Caki2 (cell line): ENCODE measurements at regions not wholly inside any gene's neighbourhood (a gene's known extent, or its start where the extent isn't known, plus 50 kb on each side); places are given as distances from the start of the nearest gene placed in this dataset.
A peak's percentile ranks its signal among the peaks of the same experiment; 100 is the strongest.

Experiments used
- DNase-seq: peaks from one replicate; pipeline ENCODE4 v3.0.0-alpha.2; 2015; ENCODE audit warnings: low read depth
- in situ Hi-C: cut with HindIII; loops from 2 replicates; pipeline ENCODE4 v1.10.0; 2016; ENCODE audit warnings: low sequenced_read_pairs, low pct_unique_long_range_greater_than_20kb, mixed read lengths

DNA sequence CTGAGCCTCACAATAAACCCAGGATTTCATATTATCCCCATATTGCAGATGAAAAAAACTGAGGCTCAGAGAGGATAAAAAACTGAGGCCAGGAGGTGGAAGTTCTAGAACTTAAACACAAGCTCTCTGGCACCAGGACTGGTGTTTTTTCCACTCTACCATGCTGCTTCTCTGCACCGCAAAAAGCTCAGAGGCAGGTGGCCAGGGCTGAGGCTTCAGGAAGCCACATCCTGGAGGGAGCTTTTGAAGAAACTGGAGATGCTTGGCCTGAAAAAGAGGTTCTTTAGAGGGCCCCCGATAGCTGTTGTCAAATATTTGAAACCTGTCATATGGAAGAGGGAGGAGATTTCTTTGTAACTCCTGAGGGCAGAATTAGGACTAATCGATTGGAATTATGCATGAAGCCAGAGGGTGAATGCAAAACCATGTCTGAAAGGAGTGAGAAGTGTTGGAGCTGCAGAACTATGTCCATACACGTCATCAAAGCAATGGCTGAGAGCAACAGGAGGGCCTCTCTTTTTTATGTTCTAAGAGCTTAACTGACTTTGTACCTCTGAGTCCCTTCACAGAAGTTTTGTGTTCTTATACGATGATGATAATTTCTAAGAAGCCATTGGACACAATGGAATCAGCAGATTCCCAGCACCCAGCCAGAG lies 448.6 kb downstream of the FUT8 start:
- no peak for DNase-seq
- in situ Hi-C loops: no loop called here

GRCh38 chr14:65864549-65864948 lies 452.0 kb downstream of the FUT8 start:
- no peak for DNase-seq

DNA sequence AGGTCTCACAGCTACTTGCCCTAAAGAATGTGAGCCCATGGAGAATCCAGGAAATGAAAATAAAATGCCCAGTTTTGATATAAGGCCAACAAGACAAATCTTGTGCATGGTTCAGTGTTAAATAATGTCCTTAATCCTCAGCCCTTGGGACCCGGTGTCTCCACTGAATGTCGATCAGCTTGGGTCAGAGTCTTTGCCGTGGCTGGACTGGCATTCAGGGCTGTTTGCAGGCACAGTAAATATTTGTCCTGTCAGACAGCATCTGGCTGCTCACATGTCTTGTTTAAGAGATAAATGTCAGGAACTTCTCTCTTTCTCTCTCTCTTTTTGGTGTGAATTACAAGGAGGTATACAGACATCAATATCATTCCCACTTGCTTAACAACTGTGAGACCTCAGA lies 452.5 kb downstream of the FUT8 start:
- no peak for DNase-seq

More at GRCh38 chr14:65864549-65864948, 452.0 kb downstream of the FUT8 start:
- in situ Hi-C loops: no loop called here

DNA sequence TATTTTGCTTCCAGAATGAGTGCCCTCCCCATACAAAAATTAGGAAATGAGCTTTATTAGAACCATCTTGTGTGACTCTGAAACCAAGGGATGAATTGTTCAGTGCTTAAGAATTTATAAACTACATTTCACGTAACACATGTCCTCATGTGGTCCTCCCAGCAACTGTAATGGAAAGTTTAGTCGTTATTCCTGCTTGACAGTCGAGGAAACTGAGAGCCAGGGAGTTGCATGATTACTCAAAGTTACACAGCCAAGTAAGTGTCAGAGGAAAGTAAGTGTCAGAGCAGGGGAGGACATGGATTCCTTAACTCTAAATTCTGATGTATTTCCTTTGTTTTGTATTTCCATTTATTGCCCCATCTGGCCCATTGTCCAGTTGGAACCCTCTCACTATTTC lies 453.9 kb downstream of the FUT8 start:
- in situ Hi-C loops: no loop called here
- DNase-seq: no peak

More for the DNA sequence above, 452.5 kb downstream of the FUT8 start:
- in situ Hi-C loops: no loop called here

DNA sequence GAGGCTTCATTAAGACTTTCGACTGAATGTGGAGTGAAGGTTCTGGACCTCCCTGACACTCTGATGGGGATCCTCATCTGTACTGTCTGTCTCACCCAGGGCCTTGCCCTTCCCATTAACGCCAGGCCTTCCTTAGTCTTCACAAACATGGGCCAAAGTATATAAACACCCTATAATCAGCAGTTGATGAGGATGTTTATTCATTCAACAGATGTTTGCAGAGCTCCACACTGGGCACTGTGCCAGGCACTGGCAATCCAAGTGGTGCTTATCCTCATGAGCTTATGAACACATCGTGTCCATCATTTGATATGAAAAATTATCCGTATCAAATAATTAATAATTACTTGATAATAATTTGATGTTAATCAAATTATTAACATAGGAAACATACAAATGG lies 454.4 kb downstream of the FUT8 start:
- no peak for DNase-seq
- in situ Hi-C loops: no loop called here

DNA sequence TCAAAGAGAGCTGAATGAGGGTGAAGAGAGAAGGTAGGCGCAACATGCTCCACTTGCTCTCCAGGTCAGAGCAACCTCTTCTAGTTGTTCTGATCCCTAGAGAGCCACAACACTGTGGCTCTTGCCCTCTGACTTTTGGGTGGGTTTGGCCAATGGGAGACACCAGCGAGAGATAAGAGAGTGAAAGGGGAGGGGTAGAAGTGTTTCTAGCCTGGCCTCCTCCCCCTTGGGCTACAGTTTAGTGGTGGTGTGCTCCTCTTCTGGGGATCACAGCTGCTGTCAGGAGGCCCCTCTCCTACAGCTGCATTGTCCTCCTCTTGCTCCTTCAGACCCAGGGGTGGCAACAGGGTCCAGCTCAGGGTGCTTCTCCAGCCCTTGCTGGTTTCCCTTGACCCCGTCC lies 454.8 kb downstream of the FUT8 start:
- no peak for DNase-seq
- in situ Hi-C loops: no loop called here

DNA sequence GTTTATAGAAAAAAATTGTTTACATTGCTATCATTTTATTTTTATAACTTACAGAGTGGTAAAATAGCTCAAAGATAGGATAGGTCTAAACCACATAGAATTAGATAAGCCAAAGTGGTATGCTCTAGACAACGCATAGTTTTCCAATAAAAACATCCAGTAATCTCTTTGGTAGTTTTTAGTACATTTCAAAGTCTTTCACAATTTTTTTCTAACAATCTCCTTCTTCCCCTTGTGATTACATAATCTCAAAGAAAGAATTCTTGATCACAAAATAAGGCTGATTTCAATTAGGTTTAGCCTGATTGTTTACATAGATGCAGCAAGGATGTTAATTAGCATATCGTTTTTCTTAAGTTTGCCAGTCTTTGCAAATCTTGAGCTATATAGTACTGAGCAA lies 460.0 kb downstream of the FUT8 start:
- in situ Hi-C loops: no loop called here
- no peak for DNase-seq

DNA sequence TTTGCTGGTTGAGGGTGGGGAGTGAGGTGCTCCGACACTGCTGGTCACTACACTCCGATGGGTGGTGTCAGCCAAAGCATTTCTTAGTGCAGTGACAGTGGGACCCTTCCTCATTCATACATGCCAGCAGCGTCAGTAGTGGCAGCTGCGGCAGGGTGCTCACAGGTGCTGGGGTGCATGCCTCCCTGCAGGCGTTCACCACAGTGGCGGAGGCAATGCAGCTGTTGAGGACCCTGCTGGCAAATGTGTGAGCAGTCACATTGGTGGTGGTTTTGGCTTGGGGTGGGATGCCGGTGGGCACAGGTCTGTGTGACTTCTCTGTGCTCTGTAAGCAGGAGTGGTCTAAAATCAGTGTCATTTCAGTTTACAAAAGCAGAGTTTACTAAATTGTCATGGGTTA lies 464.6 kb downstream of the FUT8 start:
- DNase-seq: no peak
- in situ Hi-C loops: no loop called here

DNA sequence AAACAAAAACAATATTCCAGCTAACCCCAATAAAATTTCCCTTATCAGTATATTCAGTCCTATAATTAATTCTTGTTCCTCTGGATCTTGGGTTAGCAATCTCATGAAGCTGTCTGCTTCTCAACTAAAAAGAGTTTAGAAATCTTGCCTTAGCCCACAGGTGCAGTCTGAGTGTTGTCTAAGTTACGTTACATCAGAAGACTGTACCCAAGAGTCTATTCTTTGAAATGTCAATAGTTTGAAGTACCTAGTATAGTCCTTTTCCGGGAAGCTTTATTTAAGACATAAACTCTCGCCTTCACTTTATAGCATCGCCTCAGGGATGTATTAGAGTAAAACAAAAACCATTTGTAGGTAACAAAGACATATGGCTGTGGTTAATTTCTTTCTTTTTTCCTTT lies 465.1 kb downstream of the FUT8 start:
- DNase-seq: no peak
- in situ Hi-C loops: no loop called here

GRCh38 chr14:65878586-65878985 lies 466.1 kb downstream of the FUT8 start:
- DNase-seq: no peak
- in situ Hi-C loops: no loop called here

GRCh38 chr14:65879248-65880009 lies 466.9 kb downstream of the FUT8 start:
- in situ Hi-C loops: no loop called here
- DNase-seq: peak; percentile 72

DNA sequence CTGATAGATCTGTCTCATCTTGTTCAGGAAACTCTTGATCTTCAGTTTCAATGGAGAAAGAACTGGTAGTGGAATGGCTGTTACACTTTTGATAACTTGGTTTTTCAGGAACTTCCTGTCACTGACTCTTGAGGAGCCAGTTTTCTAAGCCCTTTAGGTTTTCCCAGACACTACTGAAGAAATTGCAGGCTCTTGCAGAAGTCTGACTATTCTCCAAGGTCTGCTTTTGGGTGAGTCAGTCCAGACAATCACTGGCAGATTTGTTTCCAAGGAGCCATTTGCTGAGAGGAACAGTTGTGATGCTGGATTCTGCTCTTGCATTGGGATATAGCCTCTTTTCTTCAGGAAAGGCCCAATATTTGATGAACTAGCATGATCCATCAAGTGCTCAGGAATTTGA lies 468.0 kb downstream of the FUT8 start:
- no peak for DNase-seq
- in situ Hi-C loops: no loop called here

DNA sequence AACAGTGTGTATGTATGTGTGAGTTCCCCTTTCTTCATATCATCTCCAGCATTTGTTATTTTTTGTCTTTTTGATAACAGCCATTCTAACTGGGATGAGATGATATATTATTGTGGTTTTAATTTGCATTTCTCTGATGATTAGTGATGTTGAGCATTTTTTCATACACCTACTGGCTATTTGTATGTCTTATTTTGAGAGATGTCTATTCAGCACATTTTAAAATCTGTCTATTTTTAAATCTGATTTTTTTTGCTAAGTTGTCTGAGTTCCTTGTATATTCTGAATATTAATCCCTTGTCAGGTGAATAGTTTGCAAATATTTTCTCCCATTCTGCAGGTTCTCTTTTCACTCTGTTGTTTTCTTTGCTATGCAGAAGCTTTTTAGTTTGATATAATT lies 469.1 kb downstream of the FUT8 start:
- no peak for DNase-seq
- in situ Hi-C loops: no loop called here

- in situ Hi-C loops: no loop called here
These were observed 476.1 kb downstream of the FUT8 start for GRCh38 chr14:65888677-65889076.

GRCh38 chr14:65892315-65892714 lies 479.8 kb downstream of the FUT8 start:
- no peak for DNase-seq
- in situ Hi-C loops: no loop called here

More at GRCh38 chr14:65888677-65889076, 476.1 kb downstream of the FUT8 start:
- no peak for DNase-seq

- DNase-seq: no peak
These were observed 487.6 kb downstream of the FUT8 start for GRCh38 chr14:65900164-65900563.

GRCh38 chr14:65901595-65901994 lies 489.1 kb downstream of the FUT8 start:
- in situ Hi-C loops: no loop called here

More at GRCh38 chr14:65900164-65900563, 487.6 kb downstream of the FUT8 start:
- in situ Hi-C loops: no loop called here

DNA sequence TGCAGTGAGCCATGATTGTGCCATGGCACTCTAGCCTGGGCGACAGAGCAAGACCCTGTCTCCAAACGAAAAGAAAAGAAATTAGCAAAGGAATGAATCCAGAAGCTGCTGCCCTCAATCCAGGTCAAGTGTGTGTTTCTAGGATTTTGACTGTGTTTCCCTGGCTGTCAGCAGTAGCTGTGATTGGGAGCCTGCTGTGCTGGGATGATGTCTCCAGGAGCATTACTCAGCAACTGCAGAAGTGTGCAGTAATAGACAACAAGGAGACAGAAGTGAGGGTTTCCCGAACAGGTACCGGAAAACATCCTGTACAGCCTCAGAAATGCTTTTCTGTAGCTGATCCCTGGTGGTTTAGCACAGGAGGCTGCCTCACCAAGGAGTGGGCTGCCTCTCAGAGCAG lies 492.5 kb downstream of the FUT8 start:
- DNase-seq: no peak
- in situ Hi-C loops: no loop called here

More at GRCh38 chr14:65901595-65901994, 489.1 kb downstream of the FUT8 start:
- no peak for DNase-seq

DNA sequence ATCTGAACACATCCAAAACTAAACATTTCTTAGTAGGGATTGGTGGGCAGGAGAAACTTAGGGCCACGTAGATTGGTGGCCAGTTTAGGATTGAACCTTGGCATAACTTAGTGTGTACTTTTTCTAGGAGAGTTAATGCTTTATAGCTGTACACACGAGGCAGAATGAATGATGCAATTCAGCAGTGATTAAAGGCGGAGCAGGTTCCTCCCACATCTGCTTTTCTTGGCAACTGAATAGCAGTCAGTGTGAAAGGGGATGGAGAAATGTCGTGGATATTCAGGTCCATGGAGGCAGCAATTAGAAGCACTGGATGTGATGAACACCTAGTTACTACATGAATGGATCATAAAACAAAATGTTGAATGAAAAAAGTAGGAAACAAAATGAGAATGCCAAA lies 493.8 kb downstream of the FUT8 start:
- DNase-seq: no peak
- in situ Hi-C loops: no loop called here

- in situ Hi-C loops: no loop called here
- no peak for DNase-seq
These were observed 494.4 kb downstream of the FUT8 start for GRCh38 chr14:65906948-65907347.
